Occipital lobe (tissue), 1 donor: ENCODE measurements at regions not wholly inside any gene's neighbourhood (a gene's known extent, or its start where the extent isn't known, plus 50 kb on each side); places are given as distances from the start of the nearest gene placed in this dataset.
"Not testable (repeated sequence)": the region's sequence is repeated elsewhere in the genome, so short reads cannot be mapped to it uniquely, and the experiment has no call there.

Experiments
- DNase-seq: peaks from one replicate; lab custom pipeline; 2025; lab: John Stamatoyannopoulos, UW

DNA sequence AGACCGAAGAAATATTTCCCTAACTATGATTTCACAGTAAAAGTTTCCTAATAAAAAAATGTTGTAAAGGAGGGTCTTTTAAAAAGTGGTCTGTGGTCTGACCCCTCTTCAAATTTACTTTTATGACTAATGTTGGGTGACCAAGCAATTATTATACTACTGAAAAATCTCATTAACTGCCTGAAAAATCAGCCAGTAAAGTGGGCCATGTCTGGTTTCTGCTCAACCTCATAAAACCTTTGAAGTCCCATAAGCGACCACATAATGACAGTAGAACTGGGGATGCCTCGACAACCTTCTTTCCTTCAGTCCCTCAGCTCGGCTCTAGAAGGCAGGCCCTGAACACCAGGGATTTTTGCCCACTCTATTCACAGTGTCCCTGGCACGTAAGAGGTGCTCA lies 434.3 kb downstream of the EFNB2 start:
- DNase-seq, result no peak

GRCh38 chr13:106100171-106100919 lies 435.1 kb downstream of the EFNB2 start:
- DNase-seq, result no peak

DNA sequence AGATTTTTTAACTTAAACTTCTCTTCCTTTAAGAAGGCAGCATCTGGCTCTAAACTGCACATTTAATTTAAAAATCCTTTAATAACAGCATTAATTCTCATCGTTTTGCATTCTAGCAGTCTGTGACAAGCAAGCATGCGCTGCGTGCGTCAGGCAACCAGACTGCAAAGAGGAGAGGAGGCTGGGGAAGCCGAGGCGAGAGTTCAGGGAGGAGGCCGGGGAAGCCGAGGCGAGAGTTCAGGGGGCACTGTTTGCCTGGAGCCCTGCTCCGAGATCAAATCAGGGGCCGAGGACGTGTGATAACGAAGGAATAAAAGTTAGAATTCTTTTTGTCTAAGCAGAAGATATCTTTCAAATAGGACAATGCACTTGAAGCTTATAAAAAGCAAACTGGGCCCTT lies 435.7 kb downstream of the EFNB2 start:
- DNase-seq, result no peak

GRCh38 chr13:106098778-106099177 lies 436.7 kb downstream of the EFNB2 start:
- DNase-seq, result no peak

DNA sequence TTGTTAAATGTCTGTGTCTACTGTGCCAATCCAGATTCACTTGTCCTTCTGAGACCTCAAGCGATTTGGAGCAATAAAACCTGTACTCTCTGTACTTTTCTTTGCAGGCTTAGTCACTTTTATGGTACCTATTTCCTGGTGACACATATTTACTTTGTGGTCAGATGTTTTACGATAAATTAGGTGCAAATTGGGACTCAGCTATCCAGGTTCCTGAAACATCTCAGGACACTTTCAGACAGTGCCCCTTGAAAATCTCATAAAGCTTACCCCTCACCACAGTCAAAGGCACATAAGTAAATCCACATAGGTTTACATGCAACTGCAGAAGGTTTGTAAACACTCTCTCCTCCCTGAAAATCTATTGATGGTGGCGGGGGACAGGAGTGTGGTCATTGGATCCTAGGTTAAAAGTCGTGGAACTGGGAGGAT lies 438.8 kb downstream of the EFNB2 start:
- no peak for DNase-seq

- no peak for DNase-seq
Measured at GRCh38 chr13:106095919-106096318, 439.5 kb downstream of the EFNB2 start.

GRCh38 chr13:106095406-106095805 lies 440.1 kb downstream of the EFNB2 start:
- DNase-seq, result no peak

DNA sequence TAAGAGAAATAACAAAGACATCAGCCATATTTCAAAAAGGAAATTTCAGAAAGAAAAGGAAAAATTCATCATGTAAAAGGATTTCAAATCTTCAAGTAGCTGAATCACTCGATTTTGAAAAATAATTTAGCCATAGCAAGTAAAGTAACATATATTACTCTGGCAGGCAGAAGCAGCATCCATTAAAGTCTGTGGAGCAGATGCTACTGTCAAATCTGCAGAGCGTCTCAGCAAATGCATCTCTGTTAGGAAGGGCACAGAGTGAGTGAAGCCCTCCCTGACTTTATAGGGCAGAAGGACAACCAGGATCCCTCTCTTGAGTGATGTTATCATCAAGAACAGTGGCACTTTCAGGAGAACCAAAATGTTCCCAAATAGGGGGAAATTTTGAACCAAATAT lies 445.5 kb downstream of the EFNB2 start:
- DNase-seq, result no peak

GRCh38 chr13:106089261-106089980 lies 446.0 kb downstream of the EFNB2 start:
- DNase-seq, result no peak

DNA sequence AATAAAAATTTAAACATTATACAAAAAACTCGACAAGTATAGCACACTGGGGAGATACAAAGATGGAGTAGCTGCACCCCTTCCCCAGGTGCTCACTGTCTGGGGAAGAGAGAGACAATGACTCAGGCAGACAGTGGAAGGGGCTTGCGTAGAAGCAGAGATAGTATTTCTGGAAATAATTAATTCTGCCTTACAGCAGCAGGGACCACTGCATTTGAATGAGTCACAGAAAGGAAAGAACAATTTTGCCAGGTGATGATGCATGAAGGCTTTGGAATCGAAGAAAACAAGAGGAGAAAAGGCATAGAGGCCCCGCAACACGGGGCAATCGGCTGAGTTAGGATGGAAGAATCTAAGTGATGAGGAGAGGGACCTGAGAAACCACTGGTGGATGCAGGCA lies 447.4 kb downstream of the EFNB2 start:
- no peak for DNase-seq

- no peak for DNase-seq
Measured at GRCh38 chr13:106087201-106087600, 448.3 kb downstream of the EFNB2 start.

GRCh38 chr13:106083620-106084350 lies 451.7 kb downstream of the EFNB2 start:
- no peak for DNase-seq

DNA sequence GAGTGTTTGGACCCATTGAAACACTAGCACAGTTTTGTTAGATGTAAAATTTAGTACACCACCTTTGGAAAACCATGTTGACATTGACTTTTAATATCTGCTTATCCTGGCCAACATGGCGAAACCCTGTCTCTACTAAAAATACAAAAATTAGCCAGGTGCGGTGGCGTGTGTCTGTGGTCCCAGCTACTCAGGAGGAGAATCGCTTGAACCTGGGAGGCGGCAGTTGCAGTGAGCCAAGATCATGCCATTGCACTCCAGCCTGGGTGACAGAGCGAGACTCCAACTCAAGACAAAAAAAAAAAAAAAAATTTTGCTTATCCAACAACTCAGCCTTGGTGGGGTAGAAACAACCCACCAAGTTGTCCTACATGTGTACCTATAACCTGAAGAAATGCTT lies 454.2 kb downstream of the EFNB2 start:
- DNase-seq, result not testable (repeated sequence)

- DNase-seq, result no peak
Measured at GRCh38 chr13:106078191-106078590, 457.3 kb downstream of the EFNB2 start.

DNA sequence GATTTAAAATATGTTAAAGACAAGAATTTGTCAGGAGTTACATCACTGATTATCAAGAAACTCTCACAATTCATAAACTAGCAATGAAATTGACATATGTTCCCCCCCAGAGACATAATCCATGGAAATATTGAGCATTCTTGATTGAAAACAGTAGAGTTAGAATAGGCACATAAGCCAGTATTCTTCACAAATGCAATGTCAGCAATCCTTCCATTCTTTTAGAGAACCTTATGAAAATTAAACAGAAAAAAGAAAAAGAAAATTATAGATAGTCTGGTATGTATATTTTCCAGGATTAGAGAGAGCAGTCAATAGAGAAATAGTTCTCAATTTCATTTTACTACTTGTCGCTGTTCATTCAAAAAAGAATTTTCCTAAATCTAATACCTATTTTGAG lies 458.4 kb downstream of the EFNB2 start:
- no peak for DNase-seq

DNA sequence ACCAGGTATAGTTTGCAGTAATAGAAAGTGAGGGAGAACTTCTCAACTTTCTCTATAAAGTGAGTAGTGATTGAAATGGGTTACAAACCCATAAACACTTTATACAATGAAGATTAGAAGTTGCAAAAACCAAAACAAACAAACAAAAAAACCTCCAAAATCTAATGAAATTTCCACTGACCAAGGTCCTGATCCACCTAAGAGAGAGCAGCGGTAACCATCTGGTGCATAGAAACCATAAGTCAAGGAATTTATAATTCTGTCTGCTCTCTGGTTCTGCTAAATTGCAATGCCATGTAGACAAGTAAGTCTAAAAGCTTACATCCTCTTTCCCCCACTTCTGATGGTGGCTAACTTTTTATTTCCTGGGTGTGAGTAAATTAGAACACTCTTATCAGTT lies 463.4 kb downstream of the EFNB2 start:
- DNase-seq, result no peak

DNA sequence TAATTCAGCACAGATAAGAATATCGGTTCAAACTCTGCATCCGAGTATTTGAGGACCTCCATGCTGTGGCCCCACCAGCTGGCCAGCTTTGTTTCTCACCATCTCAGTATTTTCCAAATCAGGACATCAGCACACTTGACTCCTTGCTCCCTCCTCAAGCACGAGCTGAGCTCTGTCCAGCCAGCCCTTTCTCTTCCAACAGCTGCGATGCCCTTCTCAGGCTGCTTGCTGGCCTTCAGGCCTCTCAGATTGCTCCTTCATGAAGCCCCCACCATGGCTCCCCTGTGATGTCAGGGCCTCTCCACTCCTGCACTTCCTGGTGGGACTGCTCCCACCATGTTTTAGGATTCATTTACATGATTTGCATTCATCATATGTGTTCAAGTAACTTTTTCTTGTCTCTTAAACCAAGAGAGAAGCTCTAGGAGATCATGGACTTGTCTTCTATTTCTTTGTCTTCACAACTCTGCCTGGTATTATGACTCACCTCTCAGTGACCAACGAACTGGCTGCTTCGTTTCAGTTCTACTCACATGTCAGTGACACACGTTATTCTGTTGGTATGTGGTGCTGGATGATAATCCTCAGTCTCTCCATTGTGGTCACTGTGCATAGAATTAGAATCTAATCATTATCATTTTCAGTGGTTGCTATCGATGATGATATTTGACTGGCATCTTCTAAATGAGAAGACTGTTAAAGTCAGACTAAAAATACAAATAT lies 471.7 kb downstream of the EFNB2 start:
- DNase-seq, result no peak

DNA sequence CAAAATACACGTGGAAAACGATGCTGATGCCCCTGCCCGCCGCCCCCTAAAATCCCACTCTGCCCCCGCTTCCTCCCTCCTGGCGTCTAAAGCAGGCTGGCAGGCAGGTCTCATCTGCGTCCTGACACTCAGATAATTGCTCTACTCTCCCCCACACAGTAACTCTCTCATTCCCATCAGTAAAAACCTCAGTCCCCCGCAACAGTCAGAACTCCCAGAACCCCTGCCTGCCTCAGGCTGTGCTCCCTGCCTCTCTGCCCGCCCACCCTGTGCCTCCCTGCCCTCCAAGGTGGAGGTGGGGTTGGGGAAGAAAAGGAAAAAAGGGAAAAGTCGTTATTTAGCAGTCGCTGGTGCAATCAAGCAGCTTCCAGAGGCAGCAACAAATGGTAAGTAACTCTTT lies 473.7 kb downstream of the EFNB2 start:
- no peak for DNase-seq

- no peak for DNase-seq
Measured at GRCh38 chr13:106056851-106057250, 478.6 kb downstream of the EFNB2 start.

GRCh38 chr13:106052200-106052767 lies 483.2 kb downstream of the EFNB2 start:
- no peak for DNase-seq

DNA sequence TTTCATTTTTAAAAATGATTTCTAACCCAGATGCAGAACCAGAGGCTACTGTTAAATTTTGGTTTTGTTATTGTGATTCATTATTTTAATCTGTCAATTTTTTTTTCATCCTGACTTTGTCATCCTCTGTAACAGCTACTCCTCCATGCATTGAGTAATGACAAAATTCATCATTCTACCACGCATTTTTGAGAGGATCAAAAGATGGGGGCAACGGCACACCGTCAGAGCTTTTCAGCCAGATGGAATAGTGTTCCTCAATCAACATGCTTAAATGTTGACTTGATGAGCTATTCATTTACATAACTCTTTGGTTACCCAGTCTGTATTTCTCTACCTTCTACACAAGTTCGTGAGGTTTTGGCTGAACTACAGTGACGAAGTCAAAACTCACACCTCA lies 486.3 kb downstream of the EFNB2 start:
- DNase-seq, result no peak
